HepG2 (cell line): ENCODE measurements at regions not wholly inside any gene's neighbourhood (a gene's known extent, or its start where the extent isn't known, plus 50 kb on each side); places are given as distances from the start of the nearest gene placed in this dataset.

Source experiments
- ATAC-seq: fragments of 200-7000 bp; cut with Tn5 transposase; 3 replicates; pipeline ENCODE4 v1.9.1; 2020; ENCODE audit warnings: mild to moderate bottlenecking, moderate library complexity
- BruUV-seq: library from RNA; stranded (reverse); fragments of 400-500 nt; replicated peaks from 2 replicates; lab custom pipeline; 2021; lab: Mats Ljungman, UMichigan
- CTCF ChIA-PET: fragments of 300-600 bp; formaldehyde crosslinking; extraction: SDS; loops from one replicate; lab custom pipeline; 2021; ENCODE audit warnings: low total read pairs, inconsistent platforms, low intra/inter-chr PET ratio; lab: Yijun Ruan, JAX
- POLR2A ChIA-PET: fragments of 350-600 bp; sonication (Branson Sonifier 250); formaldehyde crosslinking; loops from one replicate; lab custom pipeline; 2020; ENCODE audit warnings: antibody characterized with exemption, inconsistent platforms; lab: Yijun Ruan, JAX
- DNase-seq: peaks from one replicate; pipeline ENCODE4 v3.0.0-alpha.2; 2015; ENCODE audit warnings: low spot score
- FAIRE-seq: peaks from 3 replicates; lab custom pipeline; 2011; peaks lifted over from hg19 to GRCh38; lab: Jason Lieb, UNC
- H2AFZ ChIP-seq: one replicate; pipeline ENCODE4 v1.6.1; 2011; ENCODE audit warnings: low read length, inconsistent platforms
- H3K27ac ChIP-seq: fragments of 300-600 bp; 3 replicates; pipeline ENCODE4 v1.8.0; 2011; ENCODE audit warnings: mixed run types, mild to moderate bottlenecking, mixed read lengths, low read length, inconsistent platforms; ENCODE audit not compliant: insufficient read depth; ENCODE audit errors: extremely low read length
- H3K27me3 ChIP-seq, 2 experiments: fragments of 200-600 bp in 1 of 2; 2 replicates in 1 of 2; 3 replicates in 1 of 2; pipeline versions ENCODE4 v1.6.0 to v1.8.0; 2011; ENCODE audit warnings: low read length in 2 of 2, mild to moderate bottlenecking in 2 of 2, moderate library complexity in 2 of 2, inconsistent platforms in 1 of 2; ENCODE audit not compliant: insufficient read depth in 2 of 2, control insufficient read depth in 1 of 2
- H3K36me3 ChIP-seq, 2 experiments: fragments of 200-600 bp in 1 of 2; replicated peaks in 1 of 2; 2 replicates in 1 of 2; 3 replicates in 1 of 2; pipeline versions ENCODE4 v1.5.1 to v1.8.0; 2011; ENCODE audit warnings: low read length in 2 of 2, inconsistent platforms in 1 of 2; ENCODE audit not compliant: insufficient read depth in 2 of 2, control insufficient read depth in 1 of 2
- H3K4me1 ChIP-seq: 2 replicates; pipeline ENCODE4 v1.5.1; 2012; ENCODE audit warnings: low read length, inconsistent platforms; ENCODE audit not compliant: insufficient read depth
- H3K4me2 ChIP-seq: 2 replicates; pipeline ENCODE4 v1.6.0; 2011; ENCODE audit warnings: low read depth, low read length, inconsistent platforms
- H3K4me3 ChIP-seq, 3 experiments: fragments of 200-600 bp in 1 of 3; sonication (generic), shearing (Covaris generic) in 1 of 3; replicated peaks in 1 of 3; 2 replicates each; pipeline ENCODE4 v1.5.1; 2011 to 2016; ENCODE audit warnings: low read length in 3 of 3, inconsistent platforms in 2 of 3, low read depth in 2 of 3, mild to moderate bottlenecking in 2 of 3, control low read depth in 1 of 3, mixed read lengths in 1 of 3; ENCODE audit not compliant: insufficient read depth in 1 of 3
- H3K79me2 ChIP-seq: one replicate; pipeline ENCODE4 v1.6.1; 2011; ENCODE audit warnings: low read length, inconsistent platforms; ENCODE audit not compliant: insufficient read depth
- H3K9ac ChIP-seq: 2 replicates; pipeline ENCODE4 v1.6.0; 2011; ENCODE audit warnings: mild to moderate bottlenecking, low read depth, low read length, inconsistent platforms; ENCODE audit not compliant: insufficient read depth
- H3K9me3 ChIP-seq: 2 replicates; pipeline ENCODE4 v1.5.1; 2012; ENCODE audit warnings: mild to moderate bottlenecking, low read length
- H4K20me1 ChIP-seq: 2 replicates; pipeline ENCODE4 v1.6.0; 2011; ENCODE audit warnings: inconsistent platforms, mild to moderate bottlenecking, low read length, moderate library complexity; ENCODE audit not compliant: insufficient read depth
- FOXO1 ChIP-seq: sonication (generic); formaldehyde crosslinking; IDR thresholded peaks from 2 replicates; pipeline ENCODE4 v1.4.0; 2020; ENCODE audit warnings: missing genetic modification reagents
- MBD4 ChIP-seq: IDR thresholded peaks from 2 replicates; pipeline ENCODE4 v1.6.1; 2012; ENCODE audit warnings: low read length, inconsistent platforms, borderline replicate concordance
- MXD4 ChIP-seq: IDR thresholded peaks from 2 replicates; pipeline ENCODE4 v1.6.1; 2016; ENCODE audit warnings: mild to moderate bottlenecking, missing biosample characterization, missing genetic modification reagents
- ZBTB1 ChIP-seq: sonication (generic); formaldehyde crosslinking; IDR thresholded peaks from 2 replicates; pipeline ENCODE4 v1.4.0; 2020; ENCODE audit warnings: missing genetic modification reagents, borderline replicate concordance
- ZNF562 ChIP-seq: sonication (generic); formaldehyde crosslinking; IDR thresholded peaks from 2 replicates; pipeline ENCODE4 v1.8.0; 2022; ENCODE audit warnings: missing genetic modification reagents, borderline replicate concordance
- ZNF773 ChIP-seq: sonication (generic); formaldehyde crosslinking; IDR thresholded peaks from 2 replicates; pipeline ENCODE4 v1.4.0; 2020; ENCODE audit warnings: missing genetic modification reagents, borderline replicate concordance
- WGBS: methylation state at CpG from one replicate; pipeline ENCODE4 v1.1.6; 2017; ENCODE audit warnings: low lambda C conversion rate; 5-methylcytosine and 5-hydroxymethylcytosine counted together
- in situ Hi-C: cut with HindIII; loops from 2 replicates; pipeline ENCODE4 v1.10.0; 2017; ENCODE audit warnings: low pct_unique_long_range_greater_than_20kb; ENCODE audit not compliant: extremely low pct_ligation_motif_present
- intact Hi-C: fragments of 100-400 bp; cut with micrococcal nuclease; formaldehyde crosslinking; loops from one replicate; pipeline ENCODE4 v1.10.0; 2022; ENCODE audit not compliant: unreplicated experiment
- TF ChIP-seq, protein P1 (sequence below): sonication (generic); formaldehyde crosslinking; IDR thresholded peaks from one replicate; pipeline ENCODE4 v1.5.1; 2020; ENCODE audit warnings: mild to moderate bottlenecking, missing genetic modification reagents; ENCODE audit errors: not compliant biosample characterization
- TF ChIP-seq, protein P2 (sequence below): sonication (generic); formaldehyde crosslinking; IDR thresholded peaks from 2 replicates; pipeline ENCODE4 v1.5.0; 2020; ENCODE audit warnings: mild to moderate bottlenecking, low read depth, missing genetic modification reagents, borderline replicate concordance

GRCh38 chr3:43224405-43225073 is 61.8 kb upstream of the SNRK start:
- BruUV-seq: no TSS peak
- FAIRE-seq (no peak), ATAC-seq (no peak)
- CTCF ChIA-PET: interaction anchor here (2.0 kb wide), 1 partner anchor 153 kb away, joined by 10 read pairs; no protein-coding TSS in a partner anchor
- TF ChIP-seq MBD4: no peak
- TF ChIP-seq, protein P1, sequence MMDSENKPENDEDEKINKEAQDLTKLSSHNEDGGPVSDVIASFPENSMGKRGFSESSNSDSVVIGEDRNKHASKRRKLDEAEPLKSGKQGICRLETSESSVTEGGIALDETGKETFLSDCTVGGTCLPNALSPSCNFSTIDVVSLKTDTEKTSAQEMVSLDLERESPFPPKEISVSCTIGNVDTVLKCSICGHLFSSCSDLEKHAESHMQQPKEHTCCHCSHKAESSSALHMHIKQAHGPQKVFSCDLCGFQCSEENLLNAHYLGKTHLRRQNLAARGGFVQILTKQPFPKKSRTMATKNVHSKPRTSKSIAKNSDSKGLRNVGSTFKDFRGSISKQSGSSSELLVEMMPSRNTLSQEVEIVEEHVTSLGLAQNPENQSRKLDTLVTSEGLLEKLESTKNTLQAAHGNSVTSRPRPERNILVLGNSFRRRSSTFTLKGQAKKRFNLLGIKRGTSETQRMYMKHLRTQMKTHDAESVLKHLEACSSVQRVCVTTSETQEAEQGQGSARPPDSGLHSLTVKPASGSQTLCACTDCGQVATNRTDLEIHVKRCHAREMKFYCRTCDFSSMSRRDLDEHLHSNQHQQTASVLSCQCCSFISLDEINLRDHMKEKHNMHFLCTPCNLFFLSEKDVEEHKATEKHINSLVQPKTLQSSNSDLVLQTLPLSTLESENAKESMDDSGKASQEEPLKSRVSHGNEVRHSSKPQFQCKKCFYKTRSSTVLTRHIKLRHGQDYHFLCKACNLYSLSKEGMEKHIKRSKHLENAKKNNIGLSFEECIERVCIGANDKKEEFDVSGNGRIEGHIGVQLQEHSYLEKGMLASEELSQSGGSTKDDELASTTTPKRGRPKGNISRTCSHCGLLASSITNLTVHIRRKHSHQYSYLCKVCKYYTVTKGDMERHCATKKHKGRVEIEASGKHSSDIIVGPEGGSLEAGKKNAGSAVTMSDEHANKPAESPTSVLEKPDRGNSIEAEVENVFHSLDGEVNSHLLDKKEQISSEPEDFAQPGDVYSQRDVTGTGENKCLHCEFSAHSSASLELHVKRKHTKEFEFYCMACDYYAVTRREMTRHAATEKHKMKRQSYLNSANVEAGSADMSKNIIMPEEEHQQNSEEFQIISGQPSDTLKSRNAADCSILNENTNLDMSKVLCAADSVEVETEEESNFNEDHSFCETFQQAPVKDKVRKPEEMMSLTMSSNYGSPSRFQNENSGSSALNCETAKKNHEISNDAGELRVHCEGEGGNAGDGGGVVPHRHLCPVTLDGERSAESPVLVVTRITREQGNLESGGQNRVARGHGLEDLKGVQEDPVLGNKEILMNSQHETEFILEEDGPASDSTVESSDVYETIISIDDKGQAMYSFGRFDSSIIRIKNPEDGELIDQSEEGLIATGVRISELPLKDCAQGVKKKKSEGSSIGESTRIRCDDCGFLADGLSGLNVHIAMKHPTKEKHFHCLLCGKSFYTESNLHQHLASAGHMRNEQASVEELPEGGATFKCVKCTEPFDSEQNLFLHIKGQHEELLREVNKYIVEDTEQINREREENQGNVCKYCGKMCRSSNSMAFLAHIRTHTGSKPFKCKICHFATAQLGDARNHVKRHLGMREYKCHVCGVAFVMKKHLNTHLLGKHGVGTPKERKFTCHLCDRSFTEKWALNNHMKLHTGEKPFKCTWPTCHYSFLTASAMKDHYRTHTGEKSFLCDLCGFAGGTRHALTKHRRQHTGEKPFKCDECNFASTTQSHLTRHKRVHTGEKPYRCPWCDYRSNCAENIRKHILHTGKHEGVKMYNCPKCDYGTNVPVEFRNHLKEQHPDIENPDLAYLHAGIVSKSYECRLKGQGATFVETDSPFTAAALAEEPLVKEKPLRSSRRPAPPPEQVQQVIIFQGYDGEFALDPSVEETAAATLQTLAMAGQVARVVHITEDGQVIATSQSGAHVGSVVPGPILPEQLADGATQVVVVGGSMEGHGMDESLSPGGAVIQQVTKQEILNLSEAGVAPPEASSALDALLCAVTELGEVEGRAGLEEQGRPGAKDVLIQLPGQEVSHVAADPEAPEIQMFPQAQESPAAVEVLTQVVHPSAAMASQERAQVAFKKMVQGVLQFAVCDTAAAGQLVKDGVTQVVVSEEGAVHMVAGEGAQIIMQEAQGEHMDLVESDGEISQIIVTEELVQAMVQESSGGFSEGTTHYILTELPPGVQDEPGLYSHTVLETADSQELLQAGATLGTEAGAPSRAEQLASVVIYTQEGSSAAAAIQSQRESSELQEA: no peak
- TF ChIP-seq MXD4 (CRISPR knock-in tag): no peak
- no peak for TF ChIP-seq ZBTB1 (CRISPR knock-in tag)
- no peak for TF ChIP-seq ZNF773 (CRISPR knock-in tag)
- TF ChIP-seq, protein P2, sequence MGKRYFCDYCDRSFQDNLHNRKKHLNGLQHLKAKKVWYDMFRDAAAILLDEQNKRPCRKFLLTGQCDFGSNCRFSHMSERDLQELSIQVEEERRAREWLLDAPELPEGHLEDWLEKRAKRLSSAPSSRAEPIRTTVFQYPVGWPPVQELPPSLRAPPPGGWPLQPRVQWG: no peak
- TF ChIP-seq ZNF562: no peak
- no peak for TF ChIP-seq FOXO1
- TF ChIP-seq, all 625 proteins: peak for 0
- Histone ChIP-seq H3K79me2 (no peaks in the 10 kb centered on the region), H3K9me3 (peaks cover 7% of the 10 kb centered on the region; the same call in 1 of the 2 replicates), H4K20me1 (no peaks in the 10 kb centered on the region), H3K27ac (no peak overlapping the region), H3K36me3 (no peaks in the 10 kb centered on the region), H3K4me3 (no peak overlapping the region), H3K27me3 (peaks cover 0 to 3% of the 10 kb centered on the region in 2 experiments; a peak in 2 of 5 replicates), H2AFZ (no peak overlapping the region), H3K4me1 (no peaks in the 10 kb centered on the region), H3K4me2 (no peak overlapping the region), H3K9ac (no peak overlapping the region)
- in situ Hi-C loops: loop anchor here (5.0 to 10.0 kb wide), 2 partner anchors 153 to 280 kb away; no protein-coding TSS in a partner anchor
- intact Hi-C loops: loop anchor here (10.0 kb wide), 1 partner anchor 280 kb away; no protein-coding TSS in a partner anchor
- POLR2A ChIA-PET: no interaction called here
- no peak for DNase-seq
- WGBS: 30% methylated on average over 3 of the region's 3 CpGs
